ENCODE measurements at regions not wholly inside any gene's neighbourhood (a gene's known extent, or its start where the extent isn't known, plus 50 kb on each side); places are given as distances from the start of the nearest gene placed in this dataset.

GRCh38 chr7:94284104-94284503, 110.6 kb upstream of the COL1A2 start:
- Histone ChIP-seq H3K27ac (ENCODE audit: low read length) (no peak overlapping the region), H4K20me1 (ENCODE audit: insufficient read depth, low read length) (no peaks in the 10 kb centered on the region), H3K27me3 (ENCODE audit: low read depth, low read length) (peaks cover 6% of the 10 kb centered on the region; the same call in 1 of the 2 replicates), H3K36me3 (replicated peaks; ENCODE audit: low read depth, low read length) (no peaks in the 10 kb centered on the region), H2AFZ (ENCODE audit: low read depth, low read length) (no peak overlapping the region), H3K79me2 (ENCODE audit: low read length) (no peaks in the 10 kb centered on the region), H3K9ac (ENCODE audit: low read length) (no peak overlapping the region), H3K4me1 (ENCODE audit: low read length) (no peaks in the 10 kb centered on the region), H3K9me3 (ENCODE audit: insufficient read depth, low read length) (no peaks in the 10 kb centered on the region), H3K4me2 (ENCODE audit: low read length) (no peak overlapping the region), H3K4me3 (ENCODE audit: low read length) (no peak overlapping the region)
- TF ChIP-seq CTCF (IDR thresholded peaks at IDR 0.05; ENCODE audit: low read depth, low read length) (no peak), EZH2phosphoT487 (IDR thresholded peaks at IDR 0.05; ENCODE audit: low read depth) (no peak)

- Histone ChIP-seq H3K4me2 (ENCODE audit: low read length) (no peak overlapping the region), H3K27me3 (ENCODE audit: low read depth, low read length) (peaks cover 7% of the 10 kb centered on the region; the same call in 1 of the 2 replicates), H3K9ac (ENCODE audit: low read length) (no peak overlapping the region), H3K9me3 (ENCODE audit: insufficient read depth, low read length) (no peaks in the 10 kb centered on the region), H2AFZ (ENCODE audit: low read depth, low read length) (no peak overlapping the region), H3K79me2 (ENCODE audit: low read length) (no peaks in the 10 kb centered on the region), H3K4me3 (ENCODE audit: low read length) (no peak overlapping the region), H3K36me3 (replicated peaks; ENCODE audit: low read depth, low read length) (no peaks in the 10 kb centered on the region), H3K4me1 (ENCODE audit: low read length) (no peaks in the 10 kb centered on the region), H4K20me1 (ENCODE audit: insufficient read depth, low read length) (no peaks in the 10 kb centered on the region), H3K27ac (ENCODE audit: low read length) (no peak overlapping the region)
- TF ChIP-seq EZH2phosphoT487 (IDR thresholded peaks at IDR 0.05; ENCODE audit: low read depth) (no peak), CTCF (IDR thresholded peaks at IDR 0.05; ENCODE audit: low read depth, low read length) (no peak)
Observed at GRCh38 chr7:94286111-94286510, 108.6 kb upstream of the COL1A2 start.

- no peak overlapping the region for H3K4me3 ChIP-seq (ENCODE audit: low read length)
- peaks cover 4% of the 10 kb centered on the region; the same call in 1 of the 2 replicates for H3K27me3 ChIP-seq (ENCODE audit: low read depth, low read length)
- no peak overlapping the region for H3K27ac ChIP-seq (ENCODE audit: low read length)
- H3K36me3 ChIP-seq (replicated peaks; ENCODE audit: low read depth, low read length) = no peaks in the 10 kb centered on the region
- H4K20me1 ChIP-seq (ENCODE audit: insufficient read depth, low read length) = no peaks in the 10 kb centered on the region
- TF ChIP-seq CTCF (IDR thresholded peaks at IDR 0.05; ENCODE audit: low read depth, low read length) = no peak
- no peak for TF ChIP-seq EZH2phosphoT487 (IDR thresholded peaks at IDR 0.05; ENCODE audit: low read depth)
- no peaks in the 10 kb centered on the region for H3K9me3 ChIP-seq (ENCODE audit: insufficient read depth, low read length)
- H3K4me1 ChIP-seq (ENCODE audit: low read length) = no peaks in the 10 kb centered on the region
- no peaks in the 10 kb centered on the region for H3K79me2 ChIP-seq (ENCODE audit: low read length)
- H2AFZ ChIP-seq (ENCODE audit: low read depth, low read length) = no peak overlapping the region
- H3K9ac ChIP-seq (ENCODE audit: low read length) = no peak overlapping the region
- no peak overlapping the region for H3K4me2 ChIP-seq (ENCODE audit: low read length)
Observed at GRCh38 chr7:94288096-94288495, 106.6 kb upstream of the COL1A2 start.

- Histone ChIP-seq H3K27me3 (ENCODE audit: low read depth, low read length) (peaks cover 14% of the 10 kb centered on the region), H3K4me1 (ENCODE audit: low read length) (no peaks in the 10 kb centered on the region), H2AFZ (ENCODE audit: low read depth, low read length) (no peak overlapping the region), H3K79me2 (ENCODE audit: low read length) (no peaks in the 10 kb centered on the region), H3K4me3 (ENCODE audit: low read length) (no peak overlapping the region), H3K4me2 (ENCODE audit: low read length) (no peak overlapping the region), H4K20me1 (ENCODE audit: insufficient read depth, low read length) (no peaks in the 10 kb centered on the region), H3K27ac (ENCODE audit: low read length) (no peak overlapping the region), H3K36me3 (replicated peaks; ENCODE audit: low read depth, low read length) (no peaks in the 10 kb centered on the region), H3K9me3 (ENCODE audit: insufficient read depth, low read length) (no peaks in the 10 kb centered on the region), H3K9ac (ENCODE audit: low read length) (no peak overlapping the region)
- TF ChIP-seq CTCF (IDR thresholded peaks at IDR 0.05; ENCODE audit: low read depth, low read length) = peak; percentile 58
- TF ChIP-seq EZH2phosphoT487 (IDR thresholded peaks at IDR 0.05; ENCODE audit: low read depth) = no peak
Observed at GRCh38 chr7:94289071-94289470, 105.6 kb upstream of the COL1A2 start.

All from OCI-LY3 (cell line).